C1 segment of cervical spinal cord (tissue), 14 donors: ENCODE measurements at regions not wholly inside any gene's neighbourhood (a gene's known extent, or its start where the extent isn't known, plus 50 kb on each side); places are given as distances from the start of the nearest gene placed in this dataset.

Experiments used
- DNase-seq, 14 donors: peaks; one replicate each; lab custom pipeline; 2025; lab: John Stamatoyannopoulos, UW

- no peak for DNase-seq
Measured at GRCh38 chrX:42624524-42624923, 153.4 kb downstream of the PPP1R2C start.

GRCh38 chrX:42619068-42619467 is 158.9 kb downstream of the PPP1R2C start:
- no peak for DNase-seq

DNA sequence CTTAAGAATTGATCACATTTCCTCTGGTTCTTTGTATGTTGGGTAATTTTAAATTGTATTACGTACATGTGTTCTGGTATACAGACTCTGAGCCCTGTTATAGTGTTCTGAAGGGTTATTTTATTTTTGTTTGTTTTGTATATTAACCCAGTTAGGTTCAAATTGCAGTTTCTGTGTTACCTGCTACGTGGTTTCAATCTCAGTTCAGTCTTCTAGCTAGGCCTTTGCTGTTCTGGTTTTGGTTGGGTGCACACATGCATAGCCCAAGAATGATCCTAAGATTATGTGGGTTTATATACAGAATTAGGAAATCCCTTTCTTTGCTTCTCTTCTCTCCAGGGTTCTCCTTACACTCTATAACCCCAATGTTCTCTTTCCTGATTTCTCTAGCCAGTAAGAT is 161.0 kb downstream of the PPP1R2C start:
- DNase-seq: no peak

GRCh38 chrX:42615161-42615563 is 162.8 kb downstream of the PPP1R2C start:
- DNase-seq: no peak

GRCh38 chrX:42606591-42606990 is 171.4 kb downstream of the PPP1R2C start:
- DNase-seq: no peak

- no peak for DNase-seq
Measured at GRCh38 chrX:42604302-42604701, 173.7 kb downstream of the PPP1R2C start.

DNA sequence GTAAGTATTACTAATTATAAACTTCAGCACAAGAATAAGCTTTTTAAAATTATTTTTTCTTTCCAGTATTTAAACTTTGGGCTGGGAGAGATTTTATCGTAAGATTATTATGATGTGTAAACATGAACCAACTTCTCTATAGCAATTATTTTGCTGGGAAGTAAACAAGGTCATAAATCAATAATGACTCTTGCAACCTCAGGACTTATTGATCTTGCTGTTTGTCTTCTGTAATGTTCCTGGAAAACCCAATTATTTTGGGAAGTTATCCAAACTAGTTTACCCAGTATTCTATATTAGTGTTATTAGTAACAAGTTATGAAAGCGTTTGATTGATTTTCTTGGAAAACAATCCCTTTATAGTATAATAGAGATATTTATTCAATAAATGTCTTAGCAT is 174.9 kb downstream of the PPP1R2C start:
- DNase-seq: no peak

- no peak for DNase-seq
Measured at GRCh38 chrX:42602566-42602965, 175.4 kb downstream of the PPP1R2C start.

GRCh38 chrX:42602136-42602535 is 175.8 kb downstream of the PPP1R2C start:
- no peak for DNase-seq

DNA sequence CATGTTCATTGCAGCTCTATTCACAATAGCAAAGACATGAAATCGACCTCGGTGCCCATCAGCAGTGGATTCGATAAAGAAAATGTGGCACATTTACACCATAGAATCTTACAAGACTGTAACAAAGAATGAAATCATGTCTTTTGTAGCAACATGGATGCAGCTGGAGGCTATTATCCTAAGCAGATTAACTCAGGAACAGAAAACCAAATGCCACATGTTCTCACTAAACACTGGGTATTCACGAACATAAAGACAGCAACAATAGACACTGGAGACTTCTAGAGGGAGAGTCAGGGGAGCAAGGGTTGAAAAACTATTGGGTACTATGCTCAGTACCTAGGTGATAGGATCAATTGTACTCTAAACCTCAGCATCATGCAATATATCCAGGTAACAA is 180.5 kb downstream of the PPP1R2C start:
- no peak for DNase-seq

DNA sequence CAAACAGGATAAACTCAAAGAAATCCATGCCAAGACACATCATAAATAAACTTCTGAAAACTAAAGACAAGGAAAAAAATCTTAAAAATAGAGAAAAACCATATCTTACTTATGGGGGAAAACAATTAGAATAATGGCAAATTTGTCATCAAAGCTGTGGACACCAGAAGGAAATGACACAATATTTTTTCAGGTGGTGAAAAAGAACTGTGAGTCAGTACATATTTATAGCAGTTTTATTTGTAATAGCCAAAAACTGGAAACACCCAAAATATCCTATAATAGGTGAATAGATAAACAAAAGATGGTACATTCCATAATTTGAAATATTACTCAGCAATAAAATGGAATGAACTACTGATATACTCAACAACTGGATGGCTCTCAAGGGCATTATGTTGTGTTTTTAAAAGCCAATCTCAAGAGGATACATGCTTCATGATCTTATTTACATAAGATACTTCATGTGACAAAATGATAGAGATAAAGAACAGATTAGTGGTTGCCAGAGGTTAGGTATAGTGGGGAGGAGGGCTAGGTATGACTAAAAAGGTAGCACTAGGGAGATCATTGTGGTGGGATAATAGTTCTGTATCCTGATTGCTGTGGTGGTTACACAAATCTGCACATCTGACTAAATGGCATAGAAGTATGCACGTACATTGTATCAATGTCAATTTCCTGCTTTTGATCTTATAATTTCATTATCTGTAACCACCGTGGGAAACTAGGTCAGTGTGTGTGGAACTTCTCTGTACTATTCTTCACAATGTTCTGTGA is 191.9 kb downstream of the PPP1R2C start:
- no peak for DNase-seq

DNA sequence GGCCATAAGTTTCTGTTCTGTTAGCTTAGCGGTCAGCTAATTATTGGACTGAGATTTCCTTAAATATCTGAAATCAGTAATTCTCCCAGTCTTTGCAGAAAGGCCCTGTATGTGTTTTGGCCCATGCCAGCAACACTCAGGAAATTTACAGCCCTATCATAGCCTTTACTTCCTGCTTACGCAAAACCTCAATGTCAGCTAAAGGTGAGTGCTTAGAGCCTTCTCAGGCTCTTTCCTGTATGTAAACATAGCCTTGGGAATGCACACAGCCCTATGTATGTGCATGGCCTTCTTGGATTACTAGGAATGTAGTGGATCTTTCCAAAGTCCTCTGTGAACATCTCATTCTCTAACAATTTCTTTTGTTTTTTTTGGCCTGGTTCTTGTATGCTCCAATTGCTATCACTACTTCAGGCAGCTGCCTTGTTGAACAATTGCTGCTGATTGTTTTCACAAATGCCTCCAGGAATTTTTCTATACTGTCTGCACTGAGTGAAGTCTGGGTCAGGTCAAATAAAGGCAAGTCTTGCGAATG is 200.0 kb downstream of the PPP1R2C start:
- DNase-seq: no peak

GRCh38 chrX:42567268-42567667 is 210.7 kb downstream of the PPP1R2C start:
- no peak for DNase-seq

- DNase-seq: no peak
Measured at GRCh38 chrX:42565739-42566138, 212.2 kb downstream of the PPP1R2C start.

- no peak for DNase-seq
Measured at GRCh38 chrX:42546800-42547199, 231.2 kb downstream of the PPP1R2C start.

DNA sequence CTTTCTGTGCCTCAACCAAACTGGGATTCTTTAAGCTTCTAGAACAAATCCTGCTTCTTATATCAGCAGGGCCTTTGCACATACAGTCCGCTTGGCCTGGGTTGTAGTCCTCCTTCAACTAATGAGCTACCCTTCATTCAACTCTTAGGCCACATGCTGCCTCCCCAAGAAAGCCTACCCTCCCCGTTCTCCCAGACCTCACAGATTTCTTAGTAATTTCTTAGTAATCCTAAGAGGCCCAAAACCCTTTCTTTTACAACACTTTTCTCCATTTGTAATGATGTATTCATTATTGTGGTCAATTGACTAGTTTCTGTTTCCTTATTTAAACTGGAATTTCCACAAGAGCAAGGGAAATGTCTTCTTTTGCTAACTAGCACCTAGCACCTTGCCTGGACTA is 233.1 kb downstream of the PPP1R2C start:
- DNase-seq: no peak

GRCh38 chrX:42541554-42541953 is 236.4 kb downstream of the PPP1R2C start:
- DNase-seq: no peak

DNA sequence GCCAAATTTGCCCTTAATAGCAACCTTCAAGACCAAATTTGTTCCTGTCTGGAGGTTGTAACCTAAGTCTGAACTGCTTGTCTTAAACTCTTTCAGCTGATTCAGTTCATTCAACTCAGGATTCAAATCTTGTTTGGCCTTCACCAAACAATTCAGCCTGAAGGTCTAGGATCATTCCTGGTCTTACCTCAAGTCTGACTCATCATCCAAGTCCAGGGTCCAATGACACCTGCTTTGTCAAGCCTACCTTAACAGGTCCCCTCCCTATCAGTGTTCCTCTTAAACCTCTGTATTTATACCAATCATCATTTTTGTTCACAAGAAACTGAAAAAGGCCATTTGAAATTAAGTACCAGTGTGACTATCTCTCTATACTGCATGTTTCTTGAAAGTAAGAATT is 237.8 kb downstream of the PPP1R2C start:
- DNase-seq: no peak

GRCh38 chrX:42538405-42538804 is 239.6 kb downstream of the PPP1R2C start:
- no peak for DNase-seq

DNA sequence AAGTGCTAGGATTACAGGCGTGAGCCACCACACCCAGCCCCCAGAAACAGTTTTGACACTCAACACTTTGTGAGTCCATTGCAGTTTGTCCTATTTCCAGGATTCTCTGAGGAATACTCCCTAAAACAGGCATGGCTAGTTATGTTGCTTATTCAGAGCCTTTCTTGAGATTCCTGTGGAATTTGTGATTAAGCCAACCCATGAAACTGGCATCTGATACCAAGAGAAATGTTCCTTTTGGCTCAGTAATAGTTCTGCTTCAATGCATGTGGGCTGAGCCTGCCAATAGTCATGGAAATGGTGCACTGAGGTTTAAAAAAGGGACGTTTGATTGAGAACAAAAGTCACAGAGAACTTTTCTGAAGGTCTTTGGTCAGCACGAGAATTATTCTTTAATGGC is 241.7 kb downstream of the PPP1R2C start:
- DNase-seq: no peak

DNA sequence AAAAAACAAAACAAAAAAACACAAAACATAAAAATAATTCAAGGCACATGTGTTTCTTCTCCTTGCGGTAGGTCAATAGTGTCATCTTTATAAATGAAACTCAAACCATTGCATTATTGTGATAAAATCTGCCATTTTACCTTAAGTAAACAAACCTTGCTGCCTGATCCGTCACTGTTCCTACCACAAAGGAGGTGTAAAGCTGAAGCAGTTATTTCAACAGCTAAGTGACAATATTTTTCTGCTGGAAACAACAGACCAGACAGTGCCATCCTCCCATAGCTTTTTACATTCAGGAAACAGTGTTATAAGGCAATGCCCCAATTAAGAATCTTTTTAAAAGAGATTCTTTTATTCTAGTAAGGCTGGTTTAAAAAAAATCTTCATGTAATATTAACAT is 242.7 kb downstream of the PPP1R2C start:
- no peak for DNase-seq

DNA sequence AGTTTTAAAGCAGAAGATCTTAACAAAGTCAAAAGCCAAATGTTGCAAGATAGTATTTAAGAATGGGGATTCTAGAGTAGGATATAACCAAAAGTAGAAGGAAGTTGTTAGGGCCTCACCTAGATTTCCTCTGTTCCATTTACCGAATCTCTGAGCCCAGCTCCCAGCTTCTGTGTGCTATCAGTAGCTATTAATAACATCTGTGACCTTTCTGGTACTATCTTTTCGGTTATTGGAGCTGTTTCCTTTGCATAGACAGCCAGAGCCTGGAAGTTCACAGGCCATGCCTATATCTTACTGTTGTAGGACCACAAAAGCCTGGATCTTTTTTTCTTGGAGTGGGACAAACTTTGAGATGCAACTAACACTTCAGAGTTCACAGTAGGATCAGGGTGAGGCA is 244.2 kb downstream of the PPP1R2C start:
- DNase-seq: no peak

DNA sequence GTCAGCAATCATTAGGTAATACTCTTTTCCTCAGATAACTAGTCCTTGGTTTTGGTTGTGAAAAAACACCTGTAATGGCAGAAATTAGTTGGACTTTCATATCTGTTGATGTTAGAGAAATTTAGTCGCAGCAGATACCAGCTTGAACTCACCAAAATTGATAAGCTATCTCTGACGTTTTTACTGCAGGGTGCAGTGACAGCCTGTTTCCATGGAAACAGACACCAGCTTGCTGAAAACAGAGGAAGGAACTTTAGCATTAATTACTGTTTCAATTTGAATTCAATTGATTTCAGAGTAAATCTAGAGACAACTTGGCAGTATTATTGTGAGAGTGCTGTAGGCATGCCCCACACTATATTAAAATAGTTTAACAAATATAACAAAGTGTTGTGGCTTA is 246.5 kb downstream of the PPP1R2C start:
- no peak for DNase-seq

- no peak for DNase-seq
Measured at GRCh38 chrX:42530027-42530426, 247.9 kb downstream of the PPP1R2C start.
